HG03039 (cell line): ENCODE measurements at regions not wholly inside any gene's neighbourhood (a gene's known extent, or its start where the extent isn't known, plus 50 kb on each side); places are given as distances from the start of the nearest gene placed in this dataset.
"Not testable (repeated sequence)": the region's sequence is repeated elsewhere in the genome, so short reads cannot be mapped to it uniquely, and the experiment has no call there.

ENCODE experiments used
- ATAC-seq: cut with Tn5 transposase; IDR thresholded peaks from one replicate; pipeline ENCODE4 v1.9.1; 2021; ENCODE audit warnings: mild to moderate bottlenecking, moderate library complexity; ENCODE audit not compliant: unreplicated experiment

- no peak for ATAC-seq
Observed at GRCh38 chr4:31807036-31807435, 1086.9 kb downstream of the PCDH7 start.

GRCh38 chr4:31844350-31844749 lies 1124.2 kb downstream of the PCDH7 start:
- ATAC-seq = no peak

- no peak for ATAC-seq
Observed at GRCh38 chr4:31851946-31852345, 1131.8 kb downstream of the PCDH7 start.

- ATAC-seq = no peak
Observed at GRCh38 chr4:31877429-31877828, 1157.3 kb downstream of the PCDH7 start.

GRCh38 chr4:31880837-31881236 lies 1160.7 kb downstream of the PCDH7 start:
- ATAC-seq = not testable (repeated sequence)

- no peak for ATAC-seq
Observed at GRCh38 chr4:31896349-31896748, 1176.2 kb downstream of the PCDH7 start.

- no peak for ATAC-seq
Observed at GRCh38 chr4:31905363-31905762, 1185.2 kb downstream of the PCDH7 start.

GRCh38 chr4:31908261-31908660 lies 1188.1 kb downstream of the PCDH7 start:
- ATAC-seq = no peak

GRCh38 chr4:31917334-31917733 lies 1197.2 kb downstream of the PCDH7 start:
- ATAC-seq = no peak

GRCh38 chr4:31918891-31919290 lies 1198.7 kb downstream of the PCDH7 start:
- ATAC-seq = no peak

GRCh38 chr4:31923634-31924033 lies 1203.5 kb downstream of the PCDH7 start:
- ATAC-seq = no peak

GRCh38 chr4:31929676-31930345 lies 1209.6 kb downstream of the PCDH7 start:
- ATAC-seq = no peak

GRCh38 chr4:31946456-31946855 lies 1226.3 kb downstream of the PCDH7 start:
- ATAC-seq = no peak

- no peak for ATAC-seq
Observed at GRCh38 chr4:31947101-31947500, 1226.9 kb downstream of the PCDH7 start.

GRCh38 chr4:31949045-31949444 lies 1228.9 kb downstream of the PCDH7 start:
- no peak for ATAC-seq

GRCh38 chr4:31955346-31955745 lies 1235.2 kb downstream of the PCDH7 start:
- ATAC-seq = no peak

GRCh38 chr4:31959972-31960371 lies 1239.8 kb downstream of the PCDH7 start:
- no peak for ATAC-seq

- no peak for ATAC-seq
Observed at GRCh38 chr4:31964685-31965084, 1244.5 kb downstream of the PCDH7 start.

- ATAC-seq = no peak
Observed at GRCh38 chr4:31968842-31969241, 1248.7 kb downstream of the PCDH7 start.

GRCh38 chr4:31974490-31975002 lies 1254.4 kb downstream of the PCDH7 start:
- ATAC-seq = no peak

- no peak for ATAC-seq
Observed at GRCh38 chr4:31979988-31980387, 1259.8 kb downstream of the PCDH7 start.

GRCh38 chr4:31983246-31983645 lies 1263.1 kb downstream of the PCDH7 start:
- ATAC-seq = no peak

- ATAC-seq = no peak
Observed at GRCh38 chr4:31983677-31984076, 1263.5 kb downstream of the PCDH7 start.
